ENCODE measurements at regions not wholly inside any gene's neighbourhood (a gene's known extent, or its start where the extent isn't known, plus 50 kb on each side); places are given as distances from the start of the nearest gene placed in this dataset.

DNA sequence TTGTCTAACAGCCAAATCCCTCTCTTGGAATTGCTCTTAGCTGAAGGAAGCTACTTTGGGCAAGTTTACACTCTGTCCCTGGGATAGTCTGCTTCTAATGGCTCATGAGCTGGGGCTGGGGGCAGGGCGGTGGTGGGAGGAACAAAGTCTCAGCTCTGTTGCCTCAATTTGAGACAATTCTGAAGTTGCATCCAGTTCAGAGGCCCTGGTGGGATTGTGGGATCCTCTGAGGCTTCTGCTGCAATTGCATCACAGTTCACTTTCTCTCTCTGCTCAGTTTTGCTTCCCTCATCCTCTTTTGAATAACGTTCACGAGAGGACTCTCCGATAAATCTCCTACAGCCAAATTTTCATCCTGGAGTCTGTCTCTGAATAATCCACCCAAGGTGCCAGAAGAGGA lies 440.6 kb upstream of the SLC35B3 start:
- Histone ChIP-seq H3K9me3 (replicated peaks in 1 of 3) (no peaks in the 10 kb centered on the region), H3K27ac (no peak overlapping the region)
- TF ChIP-seq, protein P1, sequence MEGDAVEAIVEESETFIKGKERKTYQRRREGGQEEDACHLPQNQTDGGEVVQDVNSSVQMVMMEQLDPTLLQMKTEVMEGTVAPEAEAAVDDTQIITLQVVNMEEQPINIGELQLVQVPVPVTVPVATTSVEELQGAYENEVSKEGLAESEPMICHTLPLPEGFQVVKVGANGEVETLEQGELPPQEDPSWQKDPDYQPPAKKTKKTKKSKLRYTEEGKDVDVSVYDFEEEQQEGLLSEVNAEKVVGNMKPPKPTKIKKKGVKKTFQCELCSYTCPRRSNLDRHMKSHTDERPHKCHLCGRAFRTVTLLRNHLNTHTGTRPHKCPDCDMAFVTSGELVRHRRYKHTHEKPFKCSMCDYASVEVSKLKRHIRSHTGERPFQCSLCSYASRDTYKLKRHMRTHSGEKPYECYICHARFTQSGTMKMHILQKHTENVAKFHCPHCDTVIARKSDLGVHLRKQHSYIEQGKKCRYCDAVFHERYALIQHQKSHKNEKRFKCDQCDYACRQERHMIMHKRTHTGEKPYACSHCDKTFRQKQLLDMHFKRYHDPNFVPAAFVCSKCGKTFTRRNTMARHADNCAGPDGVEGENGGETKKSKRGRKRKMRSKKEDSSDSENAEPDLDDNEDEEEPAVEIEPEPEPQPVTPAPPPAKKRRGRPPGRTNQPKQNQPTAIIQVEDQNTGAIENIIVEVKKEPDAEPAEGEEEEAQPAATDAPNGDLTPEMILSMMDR (IDR thresholded peaks at IDR 0.05) = no peak
- no peak for TF ChIP-seq POLR2A (IDR thresholded peaks at IDR 0.05)

DNA sequence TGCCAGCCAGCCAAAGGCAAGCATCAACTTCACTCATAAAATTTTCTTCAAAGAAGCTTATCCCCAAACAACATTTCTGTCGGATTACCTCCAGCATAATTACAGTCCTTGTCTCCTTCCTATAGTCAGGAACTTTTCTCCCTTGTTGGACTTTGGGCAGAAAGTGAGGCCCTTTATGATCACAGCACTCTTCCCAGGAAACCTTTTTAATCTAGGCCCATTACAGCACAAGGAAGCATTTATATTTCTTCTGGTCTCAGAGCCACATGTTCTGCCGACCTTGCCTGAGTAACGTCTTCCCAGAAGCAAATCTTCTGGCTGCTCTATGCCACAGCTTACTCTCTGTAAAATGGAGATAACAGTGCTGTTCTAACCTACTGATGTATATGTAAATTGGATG lies 437.2 kb upstream of the SLC35B3 start:
- no peaks in the 10 kb centered on the region for H3K36me3 ChIP-seq (replicated peaks in 1 of 2)
- 66 to 79% (median 72%) methylated on average over 3 of the region's 3 CpGs for WGBS, 4 donors
- intact Hi-C loops (cut with DNase I) = no loop called here
- DNase-seq = no peak
- H3K27me3 ChIP-seq = no peaks in the 10 kb centered on the region
- no peak overlapping the region for H3K4me3 ChIP-seq
- no peaks in the 10 kb centered on the region for H3K9me3 ChIP-seq (replicated peaks in 1 of 3)
- no peak overlapping the region for H3K27ac ChIP-seq
- TF ChIP-seq, protein P1 (IDR thresholded peaks at IDR 0.05) = no peak
- TF ChIP-seq POLR2A (IDR thresholded peaks at IDR 0.05) = no peak
- no peaks in the 10 kb centered on the region for H3K4me1 ChIP-seq (replicated peaks in 1 of 2)

More for the DNA sequence above, 440.6 kb upstream of the SLC35B3 start:
- Histone ChIP-seq H3K36me3 (replicated peaks in 1 of 2) (no peaks in the 10 kb centered on the region), H3K27me3 (no peaks in the 10 kb centered on the region), H3K4me1 (replicated peaks in 1 of 2) (no peaks in the 10 kb centered on the region), H3K4me3 (no peak overlapping the region)
- 61 to 74% (median 69%) methylated on average over 4 of the region's 4 CpGs for WGBS, 4 donors
- no peak for DNase-seq
- intact Hi-C loops (cut with DNase I) = no loop called here

DNA sequence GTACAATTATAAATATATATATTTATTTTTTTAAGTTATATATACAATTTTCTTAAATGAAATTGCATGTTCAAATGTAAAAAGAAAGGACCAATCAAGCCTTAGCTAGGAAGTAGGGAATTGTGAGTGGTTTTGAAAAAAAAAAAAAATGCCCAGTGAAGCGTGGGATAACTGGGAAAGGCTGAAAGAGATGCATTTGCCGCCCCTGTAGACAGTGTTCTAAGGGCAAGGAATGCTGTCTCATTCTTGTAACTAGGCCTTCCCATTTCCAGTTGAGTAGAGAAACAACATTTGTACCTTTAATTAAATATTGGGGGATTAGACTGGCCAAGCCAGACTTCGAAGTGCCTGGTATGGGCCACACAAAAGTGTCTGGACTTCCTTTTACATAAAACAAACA lies 430.1 kb upstream of the SLC35B3 start:
- TF ChIP-seq POLR2A (IDR thresholded peaks at IDR 0.05) = no peak
- TF ChIP-seq, protein P1 (IDR thresholded peaks at IDR 0.05) = no peak
- H3K27ac ChIP-seq = no peak overlapping the region
- no peaks in the 10 kb centered on the region for H3K27me3 ChIP-seq
- H3K4me1 ChIP-seq (replicated peaks in 1 of 2) = no peaks in the 10 kb centered on the region
- intact Hi-C loops (cut with DNase I) = no loop called here
- DNase-seq = no peak
- no peaks in the 10 kb centered on the region for H3K36me3 ChIP-seq (replicated peaks in 1 of 2)
- no peaks in the 10 kb centered on the region for H3K9me3 ChIP-seq (replicated peaks in 1 of 3)
- no peak overlapping the region for H3K4me3 ChIP-seq
- 88 to 96% (median 92%) methylated on average over 3 of the region's 3 CpGs for WGBS, 4 donors

DNA sequence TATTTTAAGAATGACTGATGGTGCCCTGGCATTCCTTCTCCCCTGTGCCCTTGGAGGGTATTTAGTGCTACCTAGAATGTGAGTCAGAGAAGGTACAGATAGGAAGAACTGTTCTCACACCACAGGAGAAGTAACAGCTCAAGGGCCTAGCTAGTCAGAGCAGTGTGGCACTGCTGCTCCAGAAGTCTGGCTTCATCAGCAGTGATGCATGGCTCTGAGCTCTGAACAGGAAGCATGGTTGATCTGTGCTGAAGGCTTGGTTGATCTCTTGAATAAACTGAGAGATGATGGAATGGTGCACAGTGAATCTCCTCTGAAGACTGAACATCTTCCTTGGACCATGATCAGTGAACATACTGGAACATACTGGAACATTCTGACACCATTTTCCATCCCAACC lies 425.3 kb upstream of the SLC35B3 start:
- intact Hi-C loops (cut with DNase I) = no loop called here
- TF ChIP-seq, protein P1 (IDR thresholded peaks at IDR 0.05) = no peak
- no peak for TF ChIP-seq POLR2A (IDR thresholded peaks at IDR 0.05)
- Histone ChIP-seq H3K36me3 (replicated peaks in 1 of 2) (no peaks in the 10 kb centered on the region), H3K27ac (no peak overlapping the region), H3K9me3 (replicated peaks in 1 of 3) (no peaks in the 10 kb centered on the region), H3K4me1 (replicated peaks in 1 of 2) (peaks cover 0 to 7% of the 10 kb centered on the region in 2 donors), H3K27me3 (no peaks in the 10 kb centered on the region), H3K4me3 (no peak overlapping the region)
- peak in 3 of 7 donors; percentile 1 to 31 (median 9) for DNase-seq
